Stomach (tissue), 4 donors: ENCODE measurements at regions not wholly inside any gene's neighbourhood (a gene's known extent, or its start where the extent isn't known, plus 50 kb on each side); places are given as distances from the start of the nearest gene placed in this dataset.

Source experiments
- EP300 ChIP-seq: sonication (generic); formaldehyde crosslinking; IDR thresholded peaks from one replicate; pipeline ENCODE4 v1.6.1; 2017; ENCODE audit warnings: antibody characterized with exemption
- POLR2A ChIP-seq, 4 donors: fragments of 450-650 bp; IDR thresholded peaks; one replicate each; pipeline ENCODE4 v1.6.1; 2016; ENCODE audit warnings: antibody characterized with exemption in 4 of 4, control low read depth in 2 of 4, mild to moderate bottlenecking in 1 of 4, moderate library complexity in 1 of 4
- POLR2AphosphoS5 ChIP-seq, 3 donors: sonication (generic); formaldehyde crosslinking; IDR thresholded peaks; one replicate each; pipeline ENCODE4 v1.6.1; 2016; ENCODE audit warnings: antibody characterized with exemption in 3 of 3
- TF ChIP-seq, protein P1 (sequence below), 7 experiments: fragments of 450-650 bp in 4 of 7; fragments of 200-600 bp in 3 of 7; sonication (generic) in 3 of 7; IDR thresholded peaks; one replicate each; pipeline ENCODE4 v1.5.1; 2016 to 2019; ENCODE audit warnings: antibody characterized with exemption in 7 of 7, control low read depth in 2 of 7, mild to moderate bottlenecking in 1 of 7

DNA sequence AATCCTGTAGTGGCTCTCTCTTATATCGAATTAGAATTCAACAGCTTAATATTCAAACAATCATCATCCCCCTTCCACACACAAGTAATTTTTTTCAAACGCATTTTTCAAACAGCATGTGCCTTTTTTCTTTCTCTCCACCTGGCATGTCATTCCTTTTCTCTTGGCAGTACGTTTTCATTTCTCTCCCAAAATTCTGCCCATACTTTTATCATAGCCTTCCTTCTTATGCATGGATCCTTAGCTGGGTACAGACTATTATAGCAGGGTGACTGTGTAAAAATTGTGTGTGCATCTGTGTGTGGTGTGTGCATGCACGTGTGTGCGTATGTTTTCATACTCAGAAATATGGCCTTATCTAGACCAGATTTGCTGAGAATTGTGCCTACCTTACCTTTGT, 184.3 kb downstream of the ZC3H11B start:
- TF ChIP-seq, protein P1, sequence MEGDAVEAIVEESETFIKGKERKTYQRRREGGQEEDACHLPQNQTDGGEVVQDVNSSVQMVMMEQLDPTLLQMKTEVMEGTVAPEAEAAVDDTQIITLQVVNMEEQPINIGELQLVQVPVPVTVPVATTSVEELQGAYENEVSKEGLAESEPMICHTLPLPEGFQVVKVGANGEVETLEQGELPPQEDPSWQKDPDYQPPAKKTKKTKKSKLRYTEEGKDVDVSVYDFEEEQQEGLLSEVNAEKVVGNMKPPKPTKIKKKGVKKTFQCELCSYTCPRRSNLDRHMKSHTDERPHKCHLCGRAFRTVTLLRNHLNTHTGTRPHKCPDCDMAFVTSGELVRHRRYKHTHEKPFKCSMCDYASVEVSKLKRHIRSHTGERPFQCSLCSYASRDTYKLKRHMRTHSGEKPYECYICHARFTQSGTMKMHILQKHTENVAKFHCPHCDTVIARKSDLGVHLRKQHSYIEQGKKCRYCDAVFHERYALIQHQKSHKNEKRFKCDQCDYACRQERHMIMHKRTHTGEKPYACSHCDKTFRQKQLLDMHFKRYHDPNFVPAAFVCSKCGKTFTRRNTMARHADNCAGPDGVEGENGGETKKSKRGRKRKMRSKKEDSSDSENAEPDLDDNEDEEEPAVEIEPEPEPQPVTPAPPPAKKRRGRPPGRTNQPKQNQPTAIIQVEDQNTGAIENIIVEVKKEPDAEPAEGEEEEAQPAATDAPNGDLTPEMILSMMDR (IDR thresholded peaks at IDR 0.05) = no peak
- TF ChIP-seq POLR2AphosphoS5 (IDR thresholded peaks at IDR 0.05) = no peak
- TF ChIP-seq EP300 = no peak
- no peak for TF ChIP-seq POLR2A (IDR thresholded peaks at IDR 0.05)
